GM19324 (cell line): ENCODE measurements at regions not wholly inside any gene's neighbourhood (a gene's known extent, or its start where the extent isn't known, plus 50 kb on each side); places are given as distances from the start of the nearest gene placed in this dataset.

ENCODE experiments used
- ATAC-seq: cut with Tn5 transposase; IDR thresholded peaks from one replicate; pipeline ENCODE4 v1.9.1; 2021; ENCODE audit warnings: mild to moderate bottlenecking, moderate library complexity; ENCODE audit not compliant: unreplicated experiment, low FRiP score

- no peak for ATAC-seq
These were observed 428.6 kb downstream of the KCNH5 start for GRCh38 chr14:62616668-62617067.

GRCh38 chr14:62626416-62626815 is 418.8 kb downstream of the KCNH5 start:
- ATAC-seq: no peak

- ATAC-seq: no peak
These were observed 416.0 kb downstream of the KCNH5 start for GRCh38 chr14:62629176-62629725.

- no peak for ATAC-seq
These were observed 414.1 kb downstream of the KCNH5 start for GRCh38 chr14:62631176-62631575.

GRCh38 chr14:62632771-62633170 is 412.5 kb downstream of the KCNH5 start:
- no peak for ATAC-seq

- ATAC-seq: no peak
These were observed 399.6 kb downstream of the KCNH5 start for GRCh38 chr14:62645649-62646048.
